PC-9 (cell line): ENCODE measurements at regions not wholly inside any gene's neighbourhood (a gene's known extent, or its start where the extent isn't known, plus 50 kb on each side); places are given as distances from the start of the nearest gene placed in this dataset.

ENCODE experiments used
- BruUV-seq: library from RNA; stranded (reverse); fragments of 400-500 nt; replicated peaks from 2 replicates; lab custom pipeline; 2021; lab: Mats Ljungman, UMichigan
- CTCF ChIA-PET: fragments of 300-600 bp; sonication (Branson Sonifier 250); formaldehyde crosslinking; loops from one replicate; lab custom pipeline; 2022; ENCODE audit warnings: antibody characterized with exemption; lab: Charles Lee
- POLR2A ChIA-PET: fragments of 300-600 bp; sonication (Branson Sonifier 250); formaldehyde crosslinking; loops from one replicate; lab custom pipeline; 2022; ENCODE audit warnings: antibody characterized with exemption; ENCODE audit not compliant: unreplicated experiment; lab: Charles Lee
- DNase-seq, 2 experiments: peaks; one replicate each; pipeline versions ENCODE4 v3.0.0 to v3.0.0-alpha.2; 2015 to 2022; ENCODE audit warnings: mixed read lengths in 1 of 2
- H2AFZ ChIP-seq: fragments of 200-600 bp; sonication (generic); 2 replicates; pipeline ENCODE4 v1.8.1; 2017; ENCODE audit warnings: antibody characterized with exemption
- H3F3A ChIP-seq: fragments of 200-600 bp; sonication (generic); 2 replicates; pipeline ENCODE4 v1.8.1; 2017; ENCODE audit warnings: antibody characterized with exemption, mild to moderate bottlenecking, low read depth; ENCODE audit not compliant: insufficient read depth
- H3K27ac ChIP-seq: fragments of 200-600 bp; sonication (generic); 2 replicates; pipeline ENCODE4 v1.6.1; 2016; ENCODE audit warnings: mixed run types
- H3K27me3 ChIP-seq: fragments of 200-600 bp; sonication (generic); 2 replicates; pipeline ENCODE4 v1.6.1; 2016; ENCODE audit warnings: low read depth, mixed run types; ENCODE audit not compliant: insufficient read depth
- H3K36me3 ChIP-seq: fragments of 200-600 bp; sonication (generic); 2 replicates; pipeline ENCODE4 v1.6.1; 2016; ENCODE audit warnings: low read depth, mixed run types
- H3K4me1 ChIP-seq: fragments of 200-600 bp; sonication (generic); replicated peaks from 2 replicates; pipeline ENCODE4 v1.6.1; 2016; ENCODE audit warnings: mixed run types; ENCODE audit not compliant: insufficient read depth
- H3K4me2 ChIP-seq: fragments of 200-600 bp; sonication (generic); 2 replicates; pipeline ENCODE4 v1.6.1; 2017; ENCODE audit warnings: mixed run types
- H3K4me3 ChIP-seq: fragments of 200-600 bp; sonication (generic); 2 replicates; pipeline ENCODE4 v1.6.1; 2016; ENCODE audit warnings: mixed run types
- H3K79me2 ChIP-seq: fragments of 200-600 bp; sonication (generic); 2 replicates; pipeline ENCODE4 v1.6.1; 2017; ENCODE audit warnings: low read depth, mixed run types
- H3K9me2 ChIP-seq: fragments of 200-600 bp; sonication (generic); 2 replicates; pipeline ENCODE4 v1.8.1; 2017; ENCODE audit warnings: mild to moderate bottlenecking; ENCODE audit not compliant: insufficient read depth
- H3K9me3 ChIP-seq: fragments of 200-600 bp; sonication (generic); 2 replicates; pipeline ENCODE4 v1.8.1; 2016; ENCODE audit warnings: low read depth; ENCODE audit not compliant: insufficient read depth
- H4K20me1 ChIP-seq: fragments of 200-600 bp; sonication (generic); 2 replicates; pipeline ENCODE4 v1.8.1; 2017; ENCODE audit not compliant: insufficient read depth
- CTCF ChIP-seq: fragments of 200-600 bp; sonication (generic); conservative IDR thresholded peaks from 2 replicates; pipeline ENCODE4 v1.6.1; 2017; ENCODE audit warnings: mixed run types, antibody characterized with exemption, mild to moderate bottlenecking, moderate library complexity
- EZH2 ChIP-seq: fragments of 200-600 bp; sonication (generic); IDR thresholded peaks from 2 replicates; pipeline ENCODE4 v1.8.0; 2017; ENCODE audit warnings: antibody characterized with exemption, low read depth
- intact Hi-C: fragments of 100-400 bp; cut with micrococcal nuclease; formaldehyde crosslinking; loops from one replicate; pipeline ENCODE4 v1.10.0; 2022; ENCODE audit not compliant: unreplicated experiment

- Histone ChIP-seq H3F3A (no peaks in the 10 kb centered on the region; the same call in 1 of the 2 replicates), H4K20me1 (no peaks in the 10 kb centered on the region), H3K27me3 (no peaks in the 10 kb centered on the region), H3K4me3 (no peak overlapping the region), H3K9me3 (no peaks in the 10 kb centered on the region), H3K4me2 (no peak overlapping the region; the same call in 1 of the 2 replicates), H3K79me2 (no peaks in the 10 kb centered on the region), H2AFZ (no peak overlapping the region), H3K36me3 (no peaks in the 10 kb centered on the region), H3K9me2 (no peaks in the 10 kb centered on the region), H3K27ac (no peak overlapping the region), H3K4me1 (no peaks in the 10 kb centered on the region)
- intact Hi-C loops: no loop called here
- TF ChIP-seq CTCF: no peak
- ChIA-PET POLR2A (no interaction called here), CTCF (no interaction called here)
- no peak for DNase-seq
- BruUV-seq: no TSS peak
Observed at GRCh38 chr2:22037274-22037673, 913.5 kb downstream of the TDRD15 start.

GRCh38 chr2:22043784-22044183, 920.0 kb downstream of the TDRD15 start:
- H3K4me2 ChIP-seq: no peak overlapping the region
- no peaks in the 10 kb centered on the region for H3K9me2 ChIP-seq
- no peaks in the 10 kb centered on the region for H3K27me3 ChIP-seq
- no peak overlapping the region for H3K27ac ChIP-seq
- H3K36me3 ChIP-seq: no peaks in the 10 kb centered on the region
- no TSS peak for BruUV-seq
- no peaks in the 10 kb centered on the region for H3K79me2 ChIP-seq
- TF ChIP-seq CTCF (no peak), EZH2 (no peak)
- no peaks in the 10 kb centered on the region for H4K20me1 ChIP-seq
- DNase-seq: no peak
- ChIA-PET POLR2A (no interaction called here), CTCF (no interaction called here)
- H3K4me3 ChIP-seq: no peak overlapping the region
- H3K4me1 ChIP-seq: no peaks in the 10 kb centered on the region
- no peaks in the 10 kb centered on the region for H3K9me3 ChIP-seq
- H3F3A ChIP-seq: no peaks in the 10 kb centered on the region; the same call in 1 of the 2 replicates
- H2AFZ ChIP-seq: no peak overlapping the region
- intact Hi-C loops: no loop called here

GRCh38 chr2:22055784-22056620, 932.2 kb downstream of the TDRD15 start:
- no peak overlapping the region for H3K4me3 ChIP-seq
- no peak overlapping the region for H3K27ac ChIP-seq
- H3K27me3 ChIP-seq: no peaks in the 10 kb centered on the region
- TF ChIP-seq CTCF: no peak
- no peak for TF ChIP-seq EZH2
- H3K79me2 ChIP-seq: no peaks in the 10 kb centered on the region
- H3K9me3 ChIP-seq: no peaks in the 10 kb centered on the region
- H3K4me2 ChIP-seq: no peak overlapping the region
- BruUV-seq: no TSS peak
- no peak overlapping the region for H2AFZ ChIP-seq
- no peaks in the 10 kb centered on the region for H3K36me3 ChIP-seq
- POLR2A ChIA-PET: no interaction called here
- H3K9me2 ChIP-seq: no peaks in the 10 kb centered on the region
- CTCF ChIA-PET: no interaction called here
- intact Hi-C loops: no loop called here
- H3F3A ChIP-seq: no peaks in the 10 kb centered on the region
- no peaks in the 10 kb centered on the region for H4K20me1 ChIP-seq
- H3K4me1 ChIP-seq: no peaks in the 10 kb centered on the region
- no peak for DNase-seq
